Amygdala (tissue), 56 donors: ENCODE measurements at regions not wholly inside any gene's neighbourhood (a gene's known extent, or its start where the extent isn't known, plus 50 kb on each side); places are given as distances from the start of the nearest gene placed in this dataset.

ENCODE experiments used
- DNase-seq, 56 donors: peaks; one replicate each; lab custom pipeline; 2025; lab: John Stamatoyannopoulos, UW

GRCh38 chr10:78972947-78973900 lies 95.5 kb upstream of the ZMIZ1 start:
- peak in 55 of 56 donors; percentile 62 to 94 (median 85) for DNase-seq

DNA sequence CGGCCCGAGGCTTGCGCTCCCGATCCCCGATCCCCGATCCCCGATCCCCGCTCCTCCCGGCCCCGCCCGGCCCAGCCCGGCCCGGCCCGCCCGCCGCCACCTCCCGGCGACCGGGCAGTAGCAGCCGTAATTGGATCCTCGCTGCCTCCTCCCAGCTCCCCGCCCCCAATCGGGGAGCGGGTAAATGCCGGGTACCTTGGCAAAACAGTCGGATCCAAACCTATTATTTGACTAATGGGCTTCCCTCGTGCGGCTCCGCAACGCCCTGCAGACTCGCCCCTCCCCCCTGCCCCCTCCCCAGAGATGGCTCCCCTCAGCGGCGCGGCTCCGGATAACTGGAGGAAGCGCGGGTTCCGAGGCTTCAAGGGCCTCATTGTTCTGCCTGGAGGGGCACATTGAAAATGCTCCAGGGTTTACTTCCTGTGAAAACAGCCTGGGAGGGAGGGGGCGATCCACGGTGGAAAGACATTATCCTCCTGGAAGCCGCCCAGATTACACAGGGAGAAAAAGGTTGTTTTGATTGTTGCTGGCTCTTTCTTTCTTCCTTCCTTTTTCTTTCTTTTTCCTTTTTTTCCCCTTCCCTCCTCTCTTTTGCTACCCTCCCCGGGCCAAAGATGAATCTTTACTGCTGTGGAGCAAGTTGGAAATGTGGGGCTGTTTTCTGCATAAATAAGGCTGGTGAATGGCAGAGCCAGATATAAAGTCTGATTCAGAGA lies 94.7 kb upstream of the ZMIZ1 start:
- peak in 55 of 56 donors; percentile 38 to 92 (median 80) for DNase-seq

- DNase-seq: peak in 49 of 56 donors; percentile 7 to 76 (median 49)
Observed at GRCh38 chr10:78974617-78975317, 94.0 kb upstream of the ZMIZ1 start.

GRCh38 chr10:78975926-78976325 lies 92.8 kb upstream of the ZMIZ1 start:
- DNase-seq: no peak

GRCh38 chr10:78976825-78977755 lies 91.7 kb upstream of the ZMIZ1 start:
- no peak for DNase-seq

DNA sequence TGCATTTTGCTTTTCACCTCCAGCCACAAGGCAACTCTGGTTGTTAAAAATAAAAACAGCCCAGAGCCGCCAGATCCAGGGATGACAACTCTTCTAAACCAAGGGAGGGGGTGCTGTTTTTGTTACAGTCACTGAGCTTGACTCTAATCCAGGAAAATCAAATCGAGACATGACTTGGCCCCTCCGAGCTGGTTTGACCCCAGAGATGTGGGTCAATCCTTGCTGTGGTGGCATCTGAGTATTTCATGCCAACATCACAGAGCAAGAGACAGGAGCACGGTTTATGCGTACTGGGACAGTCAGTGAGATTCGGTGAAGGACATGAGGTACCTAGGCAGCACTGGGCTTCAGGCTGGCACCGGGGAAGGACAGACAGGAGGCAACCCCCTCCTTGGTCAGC lies 88.8 kb upstream of the ZMIZ1 start:
- no peak for DNase-seq

DNA sequence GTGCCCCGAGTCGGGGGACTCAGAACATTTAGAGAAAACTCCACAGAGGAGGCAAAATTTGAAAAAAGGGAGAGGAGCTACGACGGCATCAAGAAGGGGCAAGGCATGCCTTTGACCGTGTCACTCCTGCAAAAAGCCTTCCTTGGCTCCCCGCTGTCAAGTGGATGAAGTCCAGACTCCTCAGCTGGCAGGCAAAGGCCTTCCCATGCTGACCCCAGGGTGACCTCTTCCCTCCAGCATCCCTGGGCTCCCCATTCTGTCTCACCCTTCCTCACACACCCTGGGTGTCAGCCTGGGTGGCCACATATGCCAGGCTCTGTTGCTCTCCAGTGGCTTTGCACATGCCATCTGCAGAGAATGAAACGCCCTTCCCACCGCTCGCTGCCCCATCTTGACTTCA lies 88.4 kb upstream of the ZMIZ1 start:
- DNase-seq: no peak

- DNase-seq: no peak
Observed at GRCh38 chr10:78980815-78981214, 88.0 kb upstream of the ZMIZ1 start.

DNA sequence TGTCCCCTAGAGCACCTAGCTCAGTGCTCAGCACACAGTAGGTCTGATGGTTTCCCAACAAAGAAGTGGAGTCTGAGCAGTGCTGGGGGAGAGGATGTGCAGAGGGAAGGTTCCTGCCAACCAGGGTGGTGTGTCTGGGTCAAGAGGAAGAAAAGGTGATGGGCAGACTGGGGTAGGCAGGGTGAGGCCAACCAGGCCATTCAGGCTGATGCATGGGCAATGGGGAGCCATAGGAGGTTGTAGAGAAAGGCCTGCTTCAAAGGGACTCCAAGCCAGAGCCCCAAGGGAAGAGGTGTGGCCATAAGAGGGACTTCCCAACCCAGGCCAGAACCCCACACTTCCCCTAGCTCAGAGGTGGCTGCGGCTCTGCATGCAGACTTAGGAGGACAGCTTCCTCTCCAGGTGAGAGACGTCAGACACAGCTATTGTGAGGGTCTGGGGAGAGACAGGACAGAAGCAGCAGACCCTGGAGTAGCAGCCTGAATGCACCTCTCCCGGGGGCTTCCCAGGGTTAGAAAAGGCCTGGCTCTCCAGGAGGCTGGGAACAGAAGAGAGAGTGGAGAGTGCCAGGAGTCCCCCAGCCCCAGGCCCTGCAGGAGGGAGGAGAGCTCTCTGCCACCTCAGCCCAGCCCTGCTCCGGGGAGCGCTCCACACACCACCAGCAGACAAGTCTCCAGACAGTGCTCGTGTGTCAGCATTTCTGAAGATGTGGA lies 87.4 kb upstream of the ZMIZ1 start:
- no peak for DNase-seq

GRCh38 chr10:78981970-78982281 lies 86.8 kb upstream of the ZMIZ1 start:
- DNase-seq: peak in 1 of 56 donors; percentile 23

- DNase-seq: no peak
Observed at GRCh38 chr10:78982726-78983125, 86.0 kb upstream of the ZMIZ1 start.

DNA sequence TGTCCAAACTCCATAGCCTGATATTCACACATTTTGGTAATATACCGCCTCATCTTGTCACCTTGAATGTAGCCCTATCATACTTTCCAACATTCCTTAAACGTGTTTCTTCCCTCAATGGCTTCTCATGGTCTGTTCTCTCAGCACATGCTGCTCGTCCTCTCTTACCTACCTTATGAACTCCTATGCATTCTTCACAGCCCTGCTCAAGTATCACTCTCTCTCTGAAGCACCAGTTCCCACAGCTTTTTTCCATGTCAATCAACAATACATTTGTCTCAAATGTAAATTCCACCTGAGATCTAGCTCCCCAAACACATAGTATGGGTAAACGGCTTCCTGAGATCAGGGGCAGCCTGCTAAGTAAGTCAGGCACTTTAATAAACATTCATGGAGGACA lies 85.2 kb upstream of the ZMIZ1 start:
- no peak for DNase-seq

DNA sequence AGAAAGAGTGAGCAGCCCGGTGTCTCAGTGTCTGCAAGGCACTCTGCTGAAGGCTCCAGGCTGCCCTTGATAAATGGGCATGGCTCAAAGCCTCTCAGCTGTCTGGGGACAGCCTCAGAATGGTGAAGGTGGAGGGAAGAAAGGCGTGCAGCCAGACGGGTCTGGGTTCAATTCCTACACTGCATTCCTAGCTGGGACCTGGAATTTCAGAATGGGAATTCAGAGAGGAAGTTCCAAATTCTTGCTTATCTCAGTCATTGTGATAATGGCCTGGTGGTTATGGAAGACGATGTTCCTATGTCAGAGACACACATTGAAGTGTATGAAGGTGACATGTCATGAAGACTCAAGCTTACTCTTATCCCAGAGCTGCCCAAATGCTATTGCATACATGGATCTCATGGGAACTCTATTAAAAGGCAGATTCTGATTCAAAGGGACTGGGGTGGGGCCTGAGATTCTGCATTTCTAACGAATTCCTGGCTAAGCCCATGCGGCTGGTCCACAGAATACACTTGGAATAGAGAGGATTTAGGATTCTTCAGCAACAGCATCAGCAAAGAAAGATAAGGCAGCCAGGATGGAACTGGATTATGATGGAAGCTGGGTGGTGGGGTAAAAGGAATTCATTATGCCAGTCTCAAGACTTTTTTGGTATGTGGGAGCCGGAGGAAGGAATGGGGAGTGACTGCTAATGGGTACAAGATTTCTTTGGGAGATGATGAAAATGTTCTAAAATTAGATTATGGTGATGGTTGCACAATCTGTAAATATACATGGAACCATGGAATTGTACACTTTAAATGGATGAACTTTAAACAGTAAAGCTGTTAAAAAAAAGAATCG lies 82.6 kb upstream of the ZMIZ1 start:
- no peak for DNase-seq

DNA sequence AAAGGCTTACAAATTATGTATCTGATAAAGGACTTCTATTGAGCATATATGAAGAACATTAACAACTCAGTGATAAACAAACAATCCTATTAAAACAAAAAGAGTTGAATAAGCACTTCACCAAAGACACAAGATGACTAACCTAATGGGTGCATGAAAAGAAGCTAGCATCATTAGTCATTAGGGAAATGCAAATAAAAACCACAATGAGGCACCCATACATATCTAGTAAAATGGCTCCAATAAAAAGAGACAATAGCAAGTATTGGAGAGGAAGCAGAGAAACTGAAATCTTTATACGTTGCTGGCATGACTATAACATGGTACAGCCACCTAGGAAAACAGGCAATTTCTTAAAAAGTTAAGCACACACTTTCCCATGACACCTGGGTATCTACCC lies 77.6 kb upstream of the ZMIZ1 start:
- DNase-seq: no peak

DNA sequence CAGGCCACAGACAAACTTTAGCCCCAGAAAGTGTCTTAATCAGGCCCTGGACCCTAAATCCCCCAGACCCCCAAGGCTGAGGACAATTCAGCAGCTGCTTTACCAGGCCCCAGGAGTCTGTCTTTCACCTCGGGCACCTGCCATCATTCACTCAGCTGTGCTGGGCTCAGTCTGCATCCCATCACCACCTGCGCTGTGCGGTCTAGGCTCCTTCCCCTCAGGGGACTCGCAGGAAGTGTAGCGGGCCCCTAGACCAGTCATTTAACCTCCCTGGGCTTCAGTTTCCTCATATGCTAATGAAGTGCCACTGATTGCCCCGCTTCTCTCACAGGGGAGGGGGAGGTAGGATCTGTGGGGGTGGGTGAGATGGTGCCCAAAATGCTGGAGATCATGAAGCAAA lies 76.4 kb upstream of the ZMIZ1 start:
- no peak for DNase-seq

GRCh38 chr10:78993261-78993945 lies 75.4 kb upstream of the ZMIZ1 start:
- no peak for DNase-seq

- DNase-seq: no peak
Observed at GRCh38 chr10:78995987-78996791, 72.6 kb upstream of the ZMIZ1 start.
